HepG2 (cell line): ENCODE measurements at regions not wholly inside any gene's neighbourhood (a gene's known extent, or its start where the extent isn't known, plus 50 kb on each side); places are given as distances from the start of the nearest gene placed in this dataset.

Experiments used
- ADNP ChIP-seq: sonication (generic); formaldehyde crosslinking; IDR thresholded peaks from 2 replicates; pipeline ENCODE4 v1.4.0; 2020; ENCODE audit warnings: missing genetic modification reagents
- ATRX ChIP-seq: sonication (generic); formaldehyde crosslinking; IDR thresholded peaks from 2 replicates; pipeline ENCODE4 v1.4.0; 2020; ENCODE audit warnings: missing genetic modification reagents, borderline replicate concordance
- BATF2 ChIP-seq: sonication (generic); formaldehyde crosslinking; IDR thresholded peaks from 2 replicates; pipeline ENCODE4 v1.8.0; 2022; ENCODE audit warnings: mild to moderate bottlenecking, missing genetic modification reagents, moderate library complexity
- FOXK2 ChIP-seq: fragments of 450-650 bp; IDR thresholded peaks from 2 replicates; pipeline ENCODE4 v1.6.1; 2016
- GATA4 ChIP-seq: sonication (generic); IDR thresholded peaks from 2 replicates; pipeline ENCODE4 v1.6.1; 2016; ENCODE audit warnings: antibody characterized with exemption, low read depth, borderline replicate concordance
- HHEX ChIP-seq: IDR thresholded peaks from 2 replicates; pipeline ENCODE4 v1.6.1; 2016; ENCODE audit warnings: control low read depth
- HNF4A ChIP-seq: sonication (generic); formaldehyde crosslinking; IDR thresholded peaks from 2 replicates; pipeline ENCODE4 v1.4.0; 2020; ENCODE audit warnings: missing genetic modification reagents
- LCORL ChIP-seq, 2 experiments: fragments of 450-650 bp in 1 of 2; sonication (generic) in 1 of 2; formaldehyde crosslinking in 1 of 2; IDR thresholded peaks; 2 replicates each; pipeline versions ENCODE4 v1.5.0 to v1.6.1; 2017 to 2020; ENCODE audit warnings: antibody characterized with exemption in 1 of 2, missing genetic modification reagents in 1 of 2
- SMAD9 ChIP-seq: sonication (generic); formaldehyde crosslinking; IDR thresholded peaks from 2 replicates; pipeline ENCODE4 v1.5.1; 2020; ENCODE audit warnings: mild to moderate bottlenecking, missing genetic modification reagents
- SP4 ChIP-seq: sonication (generic); formaldehyde crosslinking; IDR thresholded peaks from 2 replicates; pipeline ENCODE4 v1.8.1; 2023; ENCODE audit warnings: mild to moderate bottlenecking, missing genetic modification reagents
- SPEN ChIP-seq: sonication (generic); formaldehyde crosslinking; IDR thresholded peaks from 2 replicates; pipeline ENCODE4 v1.5.1; 2020; ENCODE audit warnings: low read depth, mild to moderate bottlenecking, missing genetic modification reagents
- TBP ChIP-seq: sonication (generic); formaldehyde crosslinking; IDR thresholded peaks from 2 replicates; pipeline ENCODE4 v1.5.0; 2020; ENCODE audit warnings: missing genetic modification reagents
- TCF12 ChIP-seq, 2 experiments: fragments of 450-650 bp in 1 of 2; sonication (generic) in 1 of 2; formaldehyde crosslinking in 1 of 2; IDR thresholded peaks; 2 replicates each; pipeline versions ENCODE4 v1.6.1 to v1.8.0; 2017 to 2022; ENCODE audit warnings: antibody characterized with exemption in 1 of 2, mild to moderate bottlenecking in 1 of 2, missing genetic modification reagents in 1 of 2, moderate library complexity in 1 of 2
- ZNF12 ChIP-seq: sonication (generic); formaldehyde crosslinking; IDR thresholded peaks from 2 replicates; pipeline ENCODE4 v1.5.0; 2020; ENCODE audit warnings: missing genetic modification reagents
- ZNF225 ChIP-seq: sonication (generic); formaldehyde crosslinking; IDR thresholded peaks from 2 replicates; pipeline ENCODE4 v1.4.0; 2020; ENCODE audit warnings: mild to moderate bottlenecking, missing genetic modification reagents
- ZNF546 ChIP-seq: sonication (generic); formaldehyde crosslinking; conservative IDR thresholded peaks from 2 replicates; pipeline ENCODE4 v1.8.1; 2023; ENCODE audit warnings: mild to moderate bottlenecking, missing genetic modification reagents
- ZNF788 ChIP-seq: sonication (generic); formaldehyde crosslinking; IDR thresholded peaks from 2 replicates; pipeline ENCODE4 v1.5.0; 2020; ENCODE audit warnings: mild to moderate bottlenecking, missing genetic modification reagents, borderline replicate concordance
- TF ChIP-seq, protein P1 (sequence below): sonication (generic); formaldehyde crosslinking; IDR thresholded peaks from 2 replicates; pipeline ENCODE4 v1.4.0; 2020; ENCODE audit warnings: low read depth, mild to moderate bottlenecking, missing genetic modification reagents
- TF ChIP-seq, protein P2 (sequence below), 2 experiments: sonication (generic) in 1 of 2; formaldehyde crosslinking in 1 of 2; IDR thresholded peaks; 2 replicates each; pipeline versions ENCODE4 v1.4.0 to v1.6.1; 2018 to 2020; ENCODE audit warnings: missing genetic modification reagents in 2 of 2, borderline replicate concordance in 1 of 2, low read depth in 1 of 2, mild to moderate bottlenecking in 1 of 2, missing biosample characterization in 1 of 2
- TF ChIP-seq, protein P3 (sequence below): sonication (generic); formaldehyde crosslinking; IDR thresholded peaks from 2 replicates; pipeline ENCODE4 v1.8.0; 2022; ENCODE audit warnings: low read depth, missing genetic modification reagents
- TF ChIP-seq, protein P4 (sequence below): sonication (generic); formaldehyde crosslinking; IDR thresholded peaks from 2 replicates; pipeline ENCODE4 v1.4.0; 2020; ENCODE audit warnings: missing genetic modification reagents
- TF ChIP-seq, protein P5 (sequence below): sonication (generic); formaldehyde crosslinking; IDR thresholded peaks from 2 replicates; pipeline ENCODE4 v1.9.0; 2022; ENCODE audit warnings: missing genetic modification reagents, mild to moderate bottlenecking, borderline replicate concordance

- TF ChIP-seq, protein P1, sequence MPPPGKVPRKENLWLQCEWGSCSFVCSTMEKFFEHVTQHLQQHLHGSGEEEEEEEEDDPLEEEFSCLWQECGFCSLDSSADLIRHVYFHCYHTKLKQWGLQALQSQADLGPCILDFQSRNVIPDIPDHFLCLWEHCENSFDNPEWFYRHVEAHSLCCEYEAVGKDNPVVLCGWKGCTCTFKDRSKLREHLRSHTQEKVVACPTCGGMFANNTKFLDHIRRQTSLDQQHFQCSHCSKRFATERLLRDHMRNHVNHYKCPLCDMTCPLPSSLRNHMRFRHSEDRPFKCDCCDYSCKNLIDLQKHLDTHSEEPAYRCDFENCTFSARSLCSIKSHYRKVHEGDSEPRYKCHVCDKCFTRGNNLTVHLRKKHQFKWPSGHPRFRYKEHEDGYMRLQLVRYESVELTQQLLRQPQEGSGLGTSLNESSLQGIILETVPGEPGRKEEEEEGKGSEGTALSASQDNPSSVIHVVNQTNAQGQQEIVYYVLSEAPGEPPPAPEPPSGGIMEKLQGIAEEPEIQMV (CRISPR knock-in tag), result peak; percentile 34; the same call in 1 of the 2 replicates
- TF ChIP-seq TCF12 (IDR thresholded peaks at IDR 0.05) (no peak), TCF12 (CRISPR knock-in tag; IDR thresholded peaks at IDR 0.05) (peak; percentile 96), BATF2 (CRISPR knock-in tag) (no peak), GATA4 (0 out of 2 replicates have a peak, but pooled peaks have one; percentile 50), HHEX (CRISPR knock-in tag) (peak; percentile 95), ZNF225 (CRISPR knock-in tag) (no peak), HNF4A (CRISPR knock-in tag) (peak; percentile 69), TBP (CRISPR knock-in tag) (no peak), SMAD9 (no peak), LCORL (IDR thresholded peaks at IDR 0.05) (no peak), LCORL (CRISPR knock-in tag; IDR thresholded peaks at IDR 0.05) (peak; percentile 93), FOXK2 (peak; percentile 51; the same call in 1 of the 2 replicates), ADNP (CRISPR knock-in tag) (no peak), ZNF12 (peak; percentile 70; the same call in 1 of the 2 replicates), ATRX (no peak), ZNF546 (CRISPR knock-in tag) (no peak), ZNF788 (peak; percentile 90; the same call in 1 of the 2 replicates), SPEN (0 out of 2 replicates have a peak, but pooled peaks have one; percentile 33), SP4 (no peak)
- TF ChIP-seq, protein P2, sequence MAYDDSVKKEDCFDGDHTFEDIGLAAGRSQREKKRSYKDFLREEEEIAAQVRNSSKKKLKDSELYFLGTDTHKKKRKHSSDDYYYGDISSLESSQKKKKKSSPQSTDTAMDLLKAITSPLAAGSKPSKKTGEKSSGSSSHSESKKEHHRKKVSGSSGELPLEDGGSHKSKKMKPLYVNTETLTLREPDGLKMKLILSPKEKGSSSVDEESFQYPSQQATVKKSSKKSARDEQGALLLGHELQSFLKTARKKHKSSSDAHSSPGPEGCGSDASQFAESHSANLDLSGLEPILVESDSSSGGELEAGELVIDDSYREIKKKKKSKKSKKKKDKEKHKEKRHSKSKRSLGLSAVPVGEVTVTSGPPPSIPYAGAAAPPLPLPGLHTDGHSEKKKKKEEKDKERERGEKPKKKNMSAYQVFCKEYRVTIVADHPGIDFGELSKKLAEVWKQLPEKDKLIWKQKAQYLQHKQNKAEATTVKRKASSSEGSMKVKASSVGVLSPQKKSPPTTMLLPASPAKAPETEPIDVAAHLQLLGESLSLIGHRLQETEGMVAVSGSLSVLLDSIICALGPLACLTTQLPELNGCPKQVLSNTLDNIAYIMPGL (CRISPR knock-in tag; IDR thresholded peaks at IDR 0.05; ENCODE audit: borderline replicate concordance in 1 of 2, low read depth in 1 of 2), result peak in 1 of 2 experiments; percentile 70; a peak in 1 of 4 replicates
- TF ChIP-seq, protein P3, sequence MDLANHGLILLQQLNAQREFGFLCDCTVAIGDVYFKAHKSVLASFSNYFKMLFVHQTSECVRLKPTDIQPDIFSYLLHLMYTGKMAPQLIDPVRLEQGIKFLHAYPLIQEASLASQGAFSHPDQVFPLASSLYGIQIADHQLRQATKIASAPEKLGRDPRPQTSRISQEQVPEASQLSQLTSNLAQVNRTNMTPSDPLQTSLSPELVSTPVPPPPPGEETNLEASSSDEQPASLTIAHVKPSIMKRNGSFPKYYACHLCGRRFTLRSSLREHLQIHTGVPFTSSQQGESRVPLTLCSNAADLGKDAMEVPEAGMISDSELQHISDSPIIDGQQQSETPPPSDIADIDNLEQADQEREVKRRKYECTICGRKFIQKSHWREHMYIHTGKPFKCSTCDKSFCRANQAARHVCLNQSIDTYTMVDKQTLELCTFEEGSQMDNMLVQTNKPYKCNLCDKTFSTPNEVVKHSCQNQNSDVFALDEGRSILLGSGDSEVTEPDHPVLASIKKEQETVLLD (CRISPR knock-in tag), result 0 out of 2 replicates have a peak, but pooled peaks have one; percentile 28
- TF ChIP-seq, protein P4, sequence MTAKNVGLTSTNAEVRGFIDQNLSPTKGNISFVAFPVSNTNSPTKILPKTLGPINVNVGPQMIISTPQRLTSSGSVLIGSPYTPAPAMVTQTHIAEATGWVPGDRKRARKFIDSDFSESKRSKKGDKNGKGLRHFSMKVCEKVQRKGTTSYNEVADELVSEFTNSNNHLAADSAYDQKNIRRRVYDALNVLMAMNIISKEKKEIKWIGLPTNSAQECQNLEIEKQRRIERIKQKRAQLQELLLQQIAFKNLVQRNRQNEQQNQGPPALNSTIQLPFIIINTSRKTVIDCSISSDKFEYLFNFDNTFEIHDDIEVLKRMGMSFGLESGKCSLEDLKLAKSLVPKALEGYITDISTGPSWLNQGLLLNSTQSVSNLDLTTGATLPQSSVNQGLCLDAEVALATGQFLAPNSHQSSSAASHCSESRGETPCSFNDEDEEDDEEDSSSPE (CRISPR knock-in tag), result peak; percentile 51; the same call in 1 of the 2 replicates
- TF ChIP-seq, protein P5, sequence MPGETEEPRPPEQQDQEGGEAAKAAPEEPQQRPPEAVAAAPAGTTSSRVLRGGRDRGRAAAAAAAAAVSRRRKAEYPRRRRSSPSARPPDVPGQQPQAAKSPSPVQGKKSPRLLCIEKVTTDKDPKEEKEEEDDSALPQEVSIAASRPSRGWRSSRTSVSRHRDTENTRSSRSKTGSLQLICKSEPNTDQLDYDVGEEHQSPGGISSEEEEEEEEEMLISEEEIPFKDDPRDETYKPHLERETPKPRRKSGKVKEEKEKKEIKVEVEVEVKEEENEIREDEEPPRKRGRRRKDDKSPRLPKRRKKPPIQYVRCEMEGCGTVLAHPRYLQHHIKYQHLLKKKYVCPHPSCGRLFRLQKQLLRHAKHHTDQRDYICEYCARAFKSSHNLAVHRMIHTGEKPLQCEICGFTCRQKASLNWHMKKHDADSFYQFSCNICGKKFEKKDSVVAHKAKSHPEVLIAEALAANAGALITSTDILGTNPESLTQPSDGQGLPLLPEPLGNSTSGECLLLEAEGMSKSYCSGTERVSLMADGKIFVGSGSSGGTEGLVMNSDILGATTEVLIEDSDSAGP (CRISPR knock-in tag), result peak; percentile 20; the same call in 1 of the 2 replicates
Measured at GRCh38 chr10:78528749-78529204, 495.1 kb downstream of the RPS24 start (continued).
